IMR-90 (cell line): ENCODE measurements at regions not wholly inside any gene's neighbourhood (a gene's known extent, or its start where the extent isn't known, plus 50 kb on each side); places are given as distances from the start of the nearest gene placed in this dataset.

Experiments
- ATAC-seq: fragments of 200-7000 bp; cut with Tn5 transposase; 2 replicates; pipeline ENCODE4 v1.9.1; 2020; ENCODE audit warnings: low read depth, mild to moderate bottlenecking, moderate library complexity
- BruUV-seq: library from RNA; stranded (reverse); fragments of 400-500 nt; replicated peaks from 2 replicates; lab custom pipeline; 2021; lab: Mats Ljungman, UMichigan
- CTCF ChIA-PET: fragments of 300-600 bp; formaldehyde crosslinking; extraction: SDS; loops from one replicate; lab custom pipeline; 2021; ENCODE audit warnings: antibody characterized with exemption; lab: Yijun Ruan, JAX
- POLR2A ChIA-PET: fragments of 300-600 bp; sonication (Branson Sonifier 250); formaldehyde crosslinking; loops from one replicate; lab custom pipeline; 2022; ENCODE audit warnings: antibody characterized with exemption; ENCODE audit not compliant: unreplicated experiment; lab: Charles Lee
- DNase-seq: peaks from one replicate; pipeline ENCODE4 v3.0.0; 2013
- H2AFZ ChIP-seq: replicated peaks from 2 replicates; pipeline ENCODE3; 2013; ENCODE audit warnings: low read length, mild to moderate bottlenecking; ENCODE audit not compliant: poor library complexity
- H2AK5ac ChIP-seq: 2 replicates; pipeline ENCODE4 v1.6.1; 2013; ENCODE audit warnings: low read depth, low read length, inconsistent platforms
- H2AK9ac ChIP-seq: replicated peaks from 2 replicates; pipeline ENCODE3; 2013; ENCODE audit warnings: mild to moderate bottlenecking, low read depth, low read length, moderate library complexity; ENCODE audit not compliant: poor library complexity
- H2BK120ac ChIP-seq: 2 replicates; pipeline ENCODE4 v1.6.1; 2013; ENCODE audit warnings: low read depth, low read length, inconsistent platforms
- H2BK15ac ChIP-seq: 3 replicates; pipeline ENCODE4 v1.6.1; 2013; ENCODE audit warnings: low read depth, low read length, inconsistent platforms
- H2BK20ac ChIP-seq: 2 replicates; pipeline ENCODE4 v1.6.1; 2013; ENCODE audit warnings: low read depth, mild to moderate bottlenecking, inconsistent platforms, low read length, moderate library complexity
- H2BK5ac ChIP-seq: 2 replicates; pipeline ENCODE4 v1.6.1; 2013; ENCODE audit warnings: mild to moderate bottlenecking, low read depth, low read length, inconsistent platforms; ENCODE audit not compliant: poor library complexity, severe bottlenecking
- H3K14ac ChIP-seq: replicated peaks from 2 replicates; pipeline ENCODE4 v1.6.1; 2013; ENCODE audit warnings: low read depth, low read length, inconsistent platforms
- H3K18ac ChIP-seq: 2 replicates; pipeline ENCODE4 v1.6.1; 2013; ENCODE audit warnings: low read depth, low read length, control low read depth
- H3K23ac ChIP-seq: 2 replicates; pipeline ENCODE4 v1.6.1; 2013; ENCODE audit warnings: low read depth, low read length, inconsistent platforms
- H3K27ac ChIP-seq: 2 replicates; pipeline ENCODE4 v1.5.1; 2013; ENCODE audit warnings: mild to moderate bottlenecking, control low read depth, low read length; ENCODE audit not compliant: insufficient read depth
- H3K27me3 ChIP-seq: 2 replicates; pipeline ENCODE4 v1.6.1; 2013; ENCODE audit warnings: low read length; ENCODE audit not compliant: control insufficient read depth, insufficient read depth
- H3K36me3 ChIP-seq: 2 replicates; pipeline ENCODE4 v1.6.1; 2013; ENCODE audit warnings: low read length, mixed read lengths; ENCODE audit not compliant: control insufficient read depth, insufficient read depth
- H3K4ac ChIP-seq: 2 replicates; pipeline ENCODE4 v1.6.1; 2013; ENCODE audit warnings: low read depth, low read length, inconsistent platforms
- H3K4me1 ChIP-seq: 2 replicates; pipeline ENCODE4 v1.6.1; 2013; ENCODE audit warnings: low read length, mixed read lengths; ENCODE audit not compliant: control insufficient read depth, insufficient read depth
- H3K4me2 ChIP-seq: 2 replicates; pipeline ENCODE4 v1.6.1; 2013; ENCODE audit warnings: low read depth, mild to moderate bottlenecking, control low read depth, low read length, moderate library complexity
- H3K4me3 ChIP-seq: 2 replicates; pipeline ENCODE4 v1.5.1; 2013; ENCODE audit warnings: low read depth, mild to moderate bottlenecking, control low read depth, low read length, moderate library complexity; ENCODE audit not compliant: insufficient read depth
- H3K56ac ChIP-seq: 2 replicates; pipeline ENCODE4 v1.6.1; 2013; ENCODE audit warnings: low read length, inconsistent platforms; ENCODE audit not compliant: insufficient read depth; ENCODE audit errors: extremely low read depth
- H3K79me1 ChIP-seq, 2 experiments: 2 replicates each; pipeline ENCODE4 v1.6.1; 2013; ENCODE audit warnings: low read length in 2 of 2, inconsistent platforms in 1 of 2, low read depth in 1 of 2
- H3K9ac ChIP-seq: 2 replicates; pipeline ENCODE4 v1.6.1; 2013; ENCODE audit warnings: low read depth, low read length, control low read depth
- H3K9me1 ChIP-seq: 2 replicates; pipeline ENCODE4 v1.6.1; 2013; ENCODE audit warnings: low read length, inconsistent platforms; ENCODE audit not compliant: insufficient read depth
- H3K9me3 ChIP-seq: 2 replicates; pipeline ENCODE4 v1.6.1; 2013; ENCODE audit warnings: low read length; ENCODE audit not compliant: control insufficient read depth, insufficient read depth
- H4K20me1 ChIP-seq: 2 replicates; pipeline ENCODE4 v1.6.1; 2013; ENCODE audit warnings: low read length, inconsistent platforms; ENCODE audit not compliant: insufficient read depth
- H4K5ac ChIP-seq: 2 replicates; pipeline ENCODE4 v1.6.1; 2013; ENCODE audit warnings: mild to moderate bottlenecking, low read depth, low read length, control low read depth
- H4K8ac ChIP-seq, 2 experiments: 2 replicates each; pipeline ENCODE4 v1.6.1; 2013; ENCODE audit warnings: low read depth in 2 of 2, low read length in 2 of 2, control low read depth in 1 of 2, inconsistent platforms in 1 of 2
- H4K91ac ChIP-seq: 2 replicates; pipeline ENCODE4 v1.6.1; 2013; ENCODE audit warnings: low read depth, low read length, inconsistent platforms; ENCODE audit not compliant: insufficient read depth
- BHLHE40 ChIP-seq: fragments of 150-350 bp; IDR thresholded peaks from 2 replicates; pipeline ENCODE4 v1.6.1; 2016; ENCODE audit warnings: mild to moderate bottlenecking, low read depth, low read length
- CEBPB ChIP-seq: IDR thresholded peaks from 2 replicates; pipeline ENCODE4 v1.6.1; 2012; ENCODE audit warnings: low read depth, low read length, improper control_type of control experiment
- CHD1 ChIP-seq: IDR thresholded peaks from 2 replicates; pipeline ENCODE4 v1.6.1; 2012; ENCODE audit warnings: low read depth, low read length, improper control_type of control experiment
- CTCF ChIP-seq: conservative IDR thresholded peaks from 2 replicates; pipeline ENCODE4 v1.5.1; 2012; ENCODE audit warnings: mild to moderate bottlenecking, low read depth, low read length, improper control_type of control experiment
- ELK1 ChIP-seq: fragments of 150-350 bp; IDR thresholded peaks from 2 replicates; pipeline ENCODE4 v1.6.1; 2016; ENCODE audit warnings: low read depth, mild to moderate bottlenecking, low read length, moderate library complexity, borderline replicate concordance
- FOS ChIP-seq: fragments of 150-350 bp; IDR thresholded peaks from 2 replicates; pipeline ENCODE4 v1.6.1; 2016; ENCODE audit warnings: low read depth, low read length
- MAFK ChIP-seq: IDR thresholded peaks from 2 replicates; pipeline ENCODE4 v1.6.1; 2012; ENCODE audit warnings: low read depth, low read length, improper control_type of control experiment
- MAZ ChIP-seq: IDR thresholded peaks from 2 replicates; pipeline ENCODE4 v1.6.1; 2012; ENCODE audit warnings: low read depth, mild to moderate bottlenecking, low read length, improper control_type of control experiment, moderate library complexity, borderline replicate concordance
- MXI1 ChIP-seq: IDR thresholded peaks from 2 replicates; pipeline ENCODE4 v1.6.1; 2012; ENCODE audit warnings: low read depth, mild to moderate bottlenecking, low read length, moderate library complexity, borderline replicate concordance
- NFE2L2 ChIP-seq: fragments of 150-350 bp; IDR thresholded peaks from 2 replicates; pipeline ENCODE4 v1.6.1; 2016; ENCODE audit warnings: low read depth, mild to moderate bottlenecking, low read length
- POLR2A ChIP-seq: IDR thresholded peaks from 2 replicates; pipeline ENCODE4 v1.6.1; 2012; ENCODE audit warnings: mild to moderate bottlenecking, low read depth, low read length
- RAD21 ChIP-seq: IDR thresholded peaks from 2 replicates; pipeline ENCODE4 v1.6.1; 2012; ENCODE audit warnings: low read length, improper control_type of control experiment
- RCOR1 ChIP-seq: IDR thresholded peaks from 2 replicates; pipeline ENCODE4 v1.6.1; 2012; ENCODE audit warnings: mild to moderate bottlenecking, low read length, improper control_type of control experiment; ENCODE audit not compliant: insufficient replicate concordance
- RFX5 ChIP-seq: IDR thresholded peaks from 2 replicates; pipeline ENCODE4 v1.8.0; 2012; ENCODE audit warnings: low read depth, mild to moderate bottlenecking, low read length, moderate library complexity
- SMC3 ChIP-seq: fragments of 150-350 bp; IDR thresholded peaks from 2 replicates; pipeline ENCODE4 v1.6.1; 2016; ENCODE audit warnings: low read depth, mild to moderate bottlenecking, antibody characterized with exemption, low read length, moderate library complexity
- USF2 ChIP-seq: fragments of 150-350 bp; IDR thresholded peaks from 2 replicates; pipeline ENCODE4 v1.6.1; 2017; ENCODE audit warnings: mild to moderate bottlenecking, antibody characterized with exemption, low read length, low read depth
- WGBS, 2 experiments: methylation state at CpG; one replicate each; pipeline versions ENCODE4 v1.1.5 to v1.1.7; 2013; ENCODE audit warnings: missing lambda C conversion rate in 2 of 2; ENCODE audit not compliant: insufficient read length in 1 of 2; ENCODE audit errors: extremely low coverage in 2 of 2; 5-methylcytosine and 5-hydroxymethylcytosine counted together
- dilution Hi-C: fragments of 300-500 bp; cut with HindIII; formaldehyde crosslinking; loops from one replicate; pipeline ENCODE4 v1.14.3; 2018; ENCODE audit warnings: low sequenced_read_pairs; ENCODE audit not compliant: unreplicated experiment
- in situ Hi-C: fragments of 300-500 bp; cut with MboI; formaldehyde crosslinking; loops from 3 replicates; pipeline ENCODE4 v1.14.3; 2019; ENCODE audit warnings: low sequenced_read_pairs, inconsistent platforms, mixed read lengths
- intact Hi-C: fragments of 100-400 bp; cut with micrococcal nuclease; formaldehyde crosslinking; loops from 2 replicates; pipeline ENCODE4 v1.10.0; 2022

- dilution Hi-C loops = no loop called here
Observed at GRCh38 chr7:124113045-124113444, 80.2 kb upstream of the TMEM229A start.

More at GRCh38 chr7:124113045-124113444, 80.2 kb upstream of the TMEM229A start:
- H2AK5ac ChIP-seq = no peak overlapping the region
- no peaks in the 10 kb centered on the region for H3K36me3 ChIP-seq
- H3K27me3 ChIP-seq = no peaks in the 10 kb centered on the region
- H2AK9ac ChIP-seq = no peak overlapping the region
- ATAC-seq (no peak), DNase-seq (no peak)
- no CpG with 5 or more reads among the region's 1 CpG for WGBS, 2 experiments
- H4K91ac ChIP-seq = no peak overlapping the region
- no peak overlapping the region for H3K18ac ChIP-seq
- H2BK20ac ChIP-seq = no peak overlapping the region
- H4K20me1 ChIP-seq = no peaks in the 10 kb centered on the region
- H3K23ac ChIP-seq = no peak overlapping the region
- H3K9me3 ChIP-seq = no peaks in the 10 kb centered on the region
- H3K56ac ChIP-seq = no peak overlapping the region
- H3K9me1 ChIP-seq = no peaks in the 10 kb centered on the region
- no peak overlapping the region for H3K14ac ChIP-seq
- H2BK5ac ChIP-seq = no peak overlapping the region
- TF ChIP-seq CTCF = no peak
- TF ChIP-seq RCOR1 = no peak
- TF ChIP-seq RFX5 = no peak
- TF ChIP-seq NFE2L2 = no peak
- TF ChIP-seq USF2 = no peak
- no peak for TF ChIP-seq FOS
- TF ChIP-seq SMC3 = no peak
- TF ChIP-seq BHLHE40 = no peak
- no peak for TF ChIP-seq MAZ
- no peak for TF ChIP-seq RAD21
- TF ChIP-seq POLR2A = no peak
- TF ChIP-seq MAFK = no peak
- no peak for TF ChIP-seq ELK1
- no peak for TF ChIP-seq MXI1
- TF ChIP-seq CEBPB = no peak
- no peak for TF ChIP-seq CHD1
- no peak overlapping the region for H3K9ac ChIP-seq
- ChIA-PET CTCF (interaction anchor here (2.0 kb wide), 1 partner anchor 12 kb away, joined by 7 read pairs; no protein-coding TSS in a partner anchor), POLR2A (no interaction called here)
- no peak overlapping the region for H3K4me2 ChIP-seq
- H3K27ac ChIP-seq = no peak overlapping the region
- no peak overlapping the region for H4K5ac ChIP-seq
- H3K4me1 ChIP-seq = no peaks in the 10 kb centered on the region
- H3K79me1 ChIP-seq = no peaks in the 10 kb centered on the region
- BruUV-seq = no TSS peak
- H2AFZ ChIP-seq = no peak overlapping the region
- H4K8ac ChIP-seq = no peak overlapping the region
- intact Hi-C loops (no loop called here), in situ Hi-C loops (no loop called here)
- no peak overlapping the region for H2BK15ac ChIP-seq
- no peak overlapping the region for H3K4ac ChIP-seq
- no peak overlapping the region for H2BK120ac ChIP-seq
- H3K4me3 ChIP-seq = no peak overlapping the region
